HepG2 (cell line): ENCODE measurements at regions not wholly inside any gene's neighbourhood (a gene's known extent, or its start where the extent isn't known, plus 50 kb on each side); places are given as distances from the start of the nearest gene placed in this dataset.

Experiments
- ATAC-seq: fragments of 200-7000 bp; cut with Tn5 transposase; 3 replicates; pipeline ENCODE4 v1.9.1; 2020; ENCODE audit warnings: mild to moderate bottlenecking, moderate library complexity
- BruUV-seq: library from RNA; stranded (reverse); fragments of 400-500 nt; replicated peaks from 2 replicates; lab custom pipeline; 2021; lab: Mats Ljungman, UMichigan
- CTCF ChIA-PET: fragments of 300-600 bp; formaldehyde crosslinking; extraction: SDS; loops from one replicate; lab custom pipeline; 2021; ENCODE audit warnings: low total read pairs, inconsistent platforms, low intra/inter-chr PET ratio; lab: Yijun Ruan, JAX
- POLR2A ChIA-PET: fragments of 350-600 bp; sonication (Branson Sonifier 250); formaldehyde crosslinking; loops from one replicate; lab custom pipeline; 2020; ENCODE audit warnings: antibody characterized with exemption, inconsistent platforms; lab: Yijun Ruan, JAX
- DNase-seq: peaks from one replicate; pipeline ENCODE4 v3.0.0-alpha.2; 2015; ENCODE audit warnings: low spot score
- FAIRE-seq: peaks from 3 replicates; lab custom pipeline; 2011; peaks lifted over from hg19 to GRCh38; lab: Jason Lieb, UNC
- H2AFZ ChIP-seq: one replicate; pipeline ENCODE4 v1.6.1; 2011; ENCODE audit warnings: low read length, inconsistent platforms
- H3K27ac ChIP-seq: fragments of 300-600 bp; 3 replicates; pipeline ENCODE4 v1.8.0; 2011; ENCODE audit warnings: mixed run types, mild to moderate bottlenecking, mixed read lengths, low read length, inconsistent platforms; ENCODE audit not compliant: insufficient read depth; ENCODE audit errors: extremely low read length
- H3K27me3 ChIP-seq, 2 experiments: fragments of 200-600 bp in 1 of 2; 2 replicates in 1 of 2; 3 replicates in 1 of 2; pipeline versions ENCODE4 v1.6.0 to v1.8.0; 2011; ENCODE audit warnings: low read length in 2 of 2, mild to moderate bottlenecking in 2 of 2, moderate library complexity in 2 of 2, inconsistent platforms in 1 of 2; ENCODE audit not compliant: insufficient read depth in 2 of 2, control insufficient read depth in 1 of 2
- H3K36me3 ChIP-seq, 2 experiments: fragments of 200-600 bp in 1 of 2; replicated peaks in 1 of 2; 2 replicates in 1 of 2; 3 replicates in 1 of 2; pipeline versions ENCODE4 v1.5.1 to v1.8.0; 2011; ENCODE audit warnings: low read length in 2 of 2, inconsistent platforms in 1 of 2; ENCODE audit not compliant: insufficient read depth in 2 of 2, control insufficient read depth in 1 of 2
- H3K4me1 ChIP-seq: 2 replicates; pipeline ENCODE4 v1.5.1; 2012; ENCODE audit warnings: low read length, inconsistent platforms; ENCODE audit not compliant: insufficient read depth
- H3K4me2 ChIP-seq: 2 replicates; pipeline ENCODE4 v1.6.0; 2011; ENCODE audit warnings: low read depth, low read length, inconsistent platforms
- H3K4me3 ChIP-seq, 3 experiments: fragments of 200-600 bp in 1 of 3; sonication (generic), shearing (Covaris generic) in 1 of 3; replicated peaks in 1 of 3; 2 replicates each; pipeline ENCODE4 v1.5.1; 2011 to 2016; ENCODE audit warnings: low read length in 3 of 3, inconsistent platforms in 2 of 3, low read depth in 2 of 3, mild to moderate bottlenecking in 2 of 3, control low read depth in 1 of 3, mixed read lengths in 1 of 3; ENCODE audit not compliant: insufficient read depth in 1 of 3
- H3K79me2 ChIP-seq: one replicate; pipeline ENCODE4 v1.6.1; 2011; ENCODE audit warnings: low read length, inconsistent platforms; ENCODE audit not compliant: insufficient read depth
- H3K9ac ChIP-seq: 2 replicates; pipeline ENCODE4 v1.6.0; 2011; ENCODE audit warnings: mild to moderate bottlenecking, low read depth, low read length, inconsistent platforms; ENCODE audit not compliant: insufficient read depth
- H3K9me3 ChIP-seq: 2 replicates; pipeline ENCODE4 v1.5.1; 2012; ENCODE audit warnings: mild to moderate bottlenecking, low read length
- H4K20me1 ChIP-seq: 2 replicates; pipeline ENCODE4 v1.6.0; 2011; ENCODE audit warnings: inconsistent platforms, mild to moderate bottlenecking, low read length, moderate library complexity; ENCODE audit not compliant: insufficient read depth
- HNRNPLL ChIP-seq: fragments of 200-400 bp; formaldehyde crosslinking; IDR thresholded peaks from 2 replicates; pipeline ENCODE4 v1.6.1; 2017; ENCODE audit warnings: mild to moderate bottlenecking, low read depth, low read length; ENCODE audit not compliant: poor library complexity, severe bottlenecking
- IKZF4 ChIP-seq: sonication (generic); formaldehyde crosslinking; IDR thresholded peaks from 2 replicates; pipeline ENCODE4 v1.5.1; 2020; ENCODE audit warnings: borderline replicate concordance, mild to moderate bottlenecking, low read depth, missing genetic modification reagents; ENCODE audit errors: not compliant biosample characterization
- PAX8 ChIP-seq: sonication (generic); formaldehyde crosslinking; IDR thresholded peaks from 2 replicates; pipeline ENCODE4 v1.8.0; 2022; ENCODE audit warnings: mild to moderate bottlenecking, missing genetic modification reagents, borderline replicate concordance
- ZNF382 ChIP-seq: sonication (generic); formaldehyde crosslinking; IDR thresholded peaks from 2 replicates; pipeline ENCODE4 v1.5.0; 2020; ENCODE audit warnings: missing genetic modification reagents, mild to moderate bottlenecking, borderline replicate concordance
- ZNF670 ChIP-seq: sonication (generic); formaldehyde crosslinking; IDR thresholded peaks from 2 replicates; pipeline ENCODE4 v1.8.0; 2022; ENCODE audit warnings: mild to moderate bottlenecking, missing genetic modification reagents, borderline replicate concordance
- ZNF749 ChIP-seq: sonication (generic); formaldehyde crosslinking; IDR thresholded peaks from 2 replicates; pipeline ENCODE4 v1.8.0; 2022; ENCODE audit warnings: mild to moderate bottlenecking, missing genetic modification reagents, moderate library complexity, borderline replicate concordance
- WGBS: methylation state at CpG from one replicate; pipeline ENCODE4 v1.1.6; 2017; ENCODE audit warnings: low lambda C conversion rate; 5-methylcytosine and 5-hydroxymethylcytosine counted together
- in situ Hi-C: cut with HindIII; loops from 2 replicates; pipeline ENCODE4 v1.10.0; 2017; ENCODE audit warnings: low pct_unique_long_range_greater_than_20kb; ENCODE audit not compliant: extremely low pct_ligation_motif_present
- intact Hi-C: fragments of 100-400 bp; cut with micrococcal nuclease; formaldehyde crosslinking; loops from one replicate; pipeline ENCODE4 v1.10.0; 2022; ENCODE audit not compliant: unreplicated experiment

GRCh38 chr7:84450772-84451171 lies 256.2 kb upstream of the SEMA3A start:
- no peaks in the 10 kb centered on the region for H4K20me1 ChIP-seq
- no peaks in the 10 kb centered on the region for H3K79me2 ChIP-seq
- peaks cover 13% of the 10 kb centered on the region for H3K4me1 ChIP-seq
- POLR2A ChIA-PET: no interaction called here
- no peaks in the 10 kb centered on the region for H3K36me3 ChIP-seq
- no peak overlapping the region for H3K9ac ChIP-seq
- no peaks in the 10 kb centered on the region for H3K27me3 ChIP-seq
- intact Hi-C loops: no loop called here
- no peak overlapping the region for H3K4me3 ChIP-seq
- H3K27ac ChIP-seq: no peak overlapping the region
- TF ChIP-seq PAX8 (CRISPR knock-in tag): no peak
- TF ChIP-seq IKZF4 (CRISPR knock-in tag): no peak
- TF ChIP-seq ZNF670: no peak
- TF ChIP-seq ZNF382 (CRISPR knock-in tag): no peak
- TF ChIP-seq, all 625 proteins: peak for 0
- FAIRE-seq: no peak
- Histone ChIP-seq H2AFZ (no peak overlapping the region), H3K4me2 (no peak overlapping the region), H3K9me3 (no peaks in the 10 kb centered on the region)
- in situ Hi-C loops: loop anchor here (10.0 kb wide), 1 partner anchor 476 kb away; no protein-coding TSS in a partner anchor
- no TSS peak for BruUV-seq
- ATAC-seq: no peak
- DNase-seq: no peak
- CTCF ChIA-PET: no interaction called here

GRCh38 chr7:84447636-84448293 lies 253.2 kb upstream of the SEMA3A start:
- no peaks in the 10 kb centered on the region for H3K27me3 ChIP-seq
- intact Hi-C loops: no loop called here
- H3K4me2 ChIP-seq: no peak overlapping the region
- TF ChIP-seq ZNF749: no peak
- TF ChIP-seq HNRNPLL: no peak
- peaks cover 7% of the 10 kb centered on the region for H3K4me1 ChIP-seq
- no peaks in the 10 kb centered on the region for H3K9me3 ChIP-seq
- no peaks in the 10 kb centered on the region for H3K79me2 ChIP-seq
- ATAC-seq (no peak), FAIRE-seq (no peak), DNase-seq (no peak)
- H3K9ac ChIP-seq: no peak overlapping the region
- POLR2A ChIA-PET: no interaction called here
- H3K4me3 ChIP-seq: no peak overlapping the region
- no peak overlapping the region for H2AFZ ChIP-seq
- CTCF ChIA-PET: no interaction called here
- H4K20me1 ChIP-seq: no peaks in the 10 kb centered on the region
- in situ Hi-C loops: no loop called here
- WGBS: 40% methylated on average over 16 of the region's 17 CpGs
- no TSS peak for BruUV-seq
- no peaks in the 10 kb centered on the region for H3K36me3 ChIP-seq
- H3K27ac ChIP-seq: no peak overlapping the region
